ENCODE measurements at regions not wholly inside any gene's neighbourhood (a gene's known extent, or its start where the extent isn't known, plus 50 kb on each side); places are given as distances from the start of the nearest gene placed in this dataset.

DNA sequence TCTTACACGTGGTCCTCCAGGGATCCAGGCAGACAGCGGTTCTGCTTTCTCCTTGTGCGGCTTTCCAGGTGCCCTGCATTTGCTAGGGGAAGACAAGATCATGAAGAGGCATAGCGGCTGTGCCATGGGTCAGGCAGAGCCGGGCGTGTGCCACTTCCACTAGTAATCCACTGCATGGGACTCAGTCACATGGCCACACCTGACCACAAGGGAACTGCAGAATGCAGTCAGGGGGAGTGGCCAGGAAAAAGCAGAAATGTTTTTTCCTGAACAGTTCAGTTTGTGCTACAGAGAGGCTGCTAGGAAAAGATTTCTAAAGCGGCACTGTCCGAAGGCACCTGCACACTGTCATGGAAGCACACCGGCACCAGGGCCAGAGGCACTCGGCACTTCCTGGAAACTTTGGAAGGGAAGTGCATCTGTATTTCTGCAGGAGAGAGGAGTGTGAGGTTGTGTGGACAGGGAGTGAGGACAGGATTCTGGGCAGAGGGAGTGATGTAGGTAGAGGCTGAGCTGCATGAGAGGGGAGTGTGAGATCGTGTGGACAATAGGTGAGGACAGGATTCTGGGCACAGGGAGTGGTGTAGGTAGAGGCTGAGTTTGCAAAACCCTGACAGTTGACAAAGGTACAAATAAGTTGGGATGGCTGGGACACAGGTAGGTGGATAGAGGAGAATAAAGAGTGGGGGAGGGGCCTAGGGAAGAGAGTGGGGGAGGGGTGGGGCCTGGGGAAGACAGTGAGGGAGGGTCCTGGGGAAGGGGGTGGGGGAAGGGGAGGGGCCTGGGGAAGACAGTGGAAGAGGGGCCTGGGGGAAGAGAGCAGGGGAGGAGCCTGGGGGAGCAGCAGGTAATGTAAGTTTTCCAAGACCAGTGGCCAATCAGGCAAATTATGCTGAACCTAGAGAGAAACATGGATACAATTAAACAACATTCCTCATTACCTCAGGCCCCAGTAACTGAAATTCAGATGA lies 1436.3 kb downstream of the TBC1D22A start:
- DNase-seq (ENCODE audit: low spot score), result no peak

DNA sequence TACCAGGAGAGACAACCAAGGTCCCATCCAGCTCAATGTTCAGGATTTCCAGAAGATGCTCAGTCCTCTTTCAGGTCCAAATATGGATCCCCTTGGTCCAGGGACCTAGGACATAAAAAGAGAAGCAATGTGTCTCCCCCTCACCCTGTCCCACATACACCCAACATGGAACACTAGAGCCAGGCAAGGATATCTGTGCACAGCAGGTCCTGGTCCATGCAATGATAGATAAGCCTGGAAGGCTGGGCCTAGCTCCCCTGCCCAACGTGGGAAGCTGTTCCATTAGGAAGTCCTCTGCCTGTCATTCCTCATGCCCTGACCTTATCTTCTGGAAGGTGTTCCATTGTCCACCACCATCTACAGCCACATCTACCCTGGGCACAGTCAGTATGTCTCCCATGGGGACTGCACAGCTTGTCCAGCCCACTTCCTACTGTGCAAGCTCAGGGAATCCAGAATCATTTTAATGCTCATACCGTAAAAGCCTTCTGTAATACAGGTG lies 1434.8 kb downstream of the TBC1D22A start:
- DNase-seq (ENCODE audit: low spot score), result no peak

DNA sequence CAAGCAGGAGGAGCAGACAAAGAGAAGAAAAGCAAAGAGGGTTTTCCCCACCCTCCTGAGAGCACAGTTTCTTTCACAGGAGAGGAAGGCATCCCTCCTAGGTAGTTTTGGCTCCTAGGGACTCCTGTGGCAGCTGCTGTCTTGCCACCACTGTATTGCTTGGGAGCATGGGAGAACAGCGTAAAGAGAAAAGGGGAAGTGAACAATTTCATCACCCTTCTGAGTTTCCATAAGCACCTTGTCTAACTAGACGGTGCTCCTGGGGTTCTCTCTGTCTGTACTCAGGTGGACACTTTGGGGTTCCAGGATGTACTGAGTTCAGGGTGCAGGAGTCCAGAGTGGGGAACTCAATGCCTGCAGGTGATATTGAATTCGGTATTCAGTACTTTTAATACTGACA lies 1430.5 kb downstream of the TBC1D22A start:
- no peak for DNase-seq (ENCODE audit: low spot score)

DNA sequence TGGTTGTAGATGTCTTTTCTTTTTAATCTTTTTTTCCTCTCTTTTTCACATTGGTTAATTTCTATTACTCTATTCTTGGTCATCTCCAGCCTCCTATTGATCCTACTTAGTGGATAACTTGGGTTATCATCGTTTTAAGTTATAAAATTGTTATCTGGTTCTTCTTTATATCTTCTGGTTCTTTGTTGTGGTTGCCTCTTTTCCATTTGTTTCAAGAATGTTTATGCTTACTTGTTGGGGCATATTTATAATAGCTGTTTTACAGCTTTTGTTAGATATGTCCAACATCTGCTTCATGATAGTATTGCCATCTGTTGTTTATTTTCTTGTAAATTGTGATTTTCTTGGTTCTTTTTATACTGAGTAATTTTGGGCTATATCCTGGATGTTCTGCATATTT lies 1429.6 kb downstream of the TBC1D22A start:
- no peak for DNase-seq (ENCODE audit: low spot score)

DNA sequence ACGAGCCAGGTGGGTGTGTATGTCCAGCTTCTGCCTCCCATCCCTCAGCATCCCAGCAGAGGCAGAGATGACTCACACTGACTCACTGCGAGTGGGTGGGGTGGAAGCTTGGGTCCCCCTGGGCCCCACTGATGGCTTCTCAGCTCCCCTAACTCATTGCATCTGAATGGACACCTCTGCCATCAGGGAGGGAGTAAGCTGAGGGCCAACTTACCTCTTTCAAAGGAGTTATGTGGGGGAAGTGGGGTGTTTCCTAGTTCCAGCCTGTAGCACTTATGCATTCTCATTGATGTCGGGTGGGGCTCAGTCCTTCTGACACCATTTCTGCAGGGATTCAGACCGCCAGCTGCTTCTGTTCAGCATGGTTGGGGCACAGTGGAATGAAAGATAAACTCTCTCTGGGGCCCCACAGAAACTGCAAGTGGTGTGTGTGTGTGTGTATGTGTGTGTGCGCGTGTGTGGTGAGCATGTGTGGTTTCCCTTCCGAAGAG lies 1425.8 kb downstream of the TBC1D22A start:
- no peak for DNase-seq (ENCODE audit: low spot score)

DNA sequence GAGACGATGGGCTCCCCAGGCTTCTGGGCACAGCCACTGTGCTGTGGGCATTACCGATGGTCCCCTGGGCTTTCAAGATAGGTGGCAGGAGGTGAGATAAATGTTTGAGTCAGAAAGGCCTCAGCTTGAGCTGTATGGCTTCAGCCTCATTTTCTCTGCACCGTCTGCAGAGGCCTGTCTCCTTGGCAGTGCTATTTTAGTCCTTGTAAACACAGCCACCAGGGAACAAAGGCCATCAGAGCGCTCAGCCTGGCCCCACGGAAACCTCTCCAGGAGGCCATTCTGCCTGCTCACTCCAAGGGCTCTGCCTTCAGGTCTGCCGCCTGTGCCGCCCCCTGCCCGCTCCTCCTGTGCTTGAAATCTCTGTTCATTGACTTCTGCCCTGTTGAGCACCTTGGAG lies 1424.9 kb downstream of the TBC1D22A start:
- no peak for DNase-seq (ENCODE audit: low spot score)

DNA sequence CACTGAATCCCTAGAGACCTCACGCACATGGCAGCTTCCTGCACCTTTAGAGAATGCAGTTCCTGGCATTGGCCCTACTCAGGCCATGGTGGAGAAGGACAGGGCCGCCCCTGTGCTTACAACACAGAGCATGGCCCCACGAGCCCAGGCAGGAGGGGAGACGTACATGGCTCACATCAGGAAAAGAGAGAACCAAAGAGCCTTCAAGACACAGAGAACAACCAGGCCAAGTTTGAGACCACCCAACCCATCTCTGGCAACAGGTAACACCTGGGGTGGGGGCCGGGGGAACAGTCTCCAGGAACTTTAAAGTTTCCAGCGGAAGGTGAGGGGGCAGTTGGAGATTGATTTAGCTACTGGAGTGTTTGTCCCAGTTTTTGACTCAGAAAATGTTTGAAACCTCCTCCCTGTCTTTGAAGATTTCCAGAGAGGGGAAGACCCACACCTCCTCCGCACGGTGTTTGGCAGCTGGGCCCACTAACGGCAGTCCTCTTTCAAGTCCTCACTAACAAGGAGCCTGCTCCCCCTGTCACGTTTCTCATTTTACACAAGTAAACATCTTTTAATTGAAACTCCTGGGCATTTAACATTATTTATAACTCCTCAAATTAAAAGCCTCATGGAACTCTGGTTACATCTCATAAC lies 1423.8 kb downstream of the TBC1D22A start:
- DNase-seq (ENCODE audit: low spot score), result no peak

DNA sequence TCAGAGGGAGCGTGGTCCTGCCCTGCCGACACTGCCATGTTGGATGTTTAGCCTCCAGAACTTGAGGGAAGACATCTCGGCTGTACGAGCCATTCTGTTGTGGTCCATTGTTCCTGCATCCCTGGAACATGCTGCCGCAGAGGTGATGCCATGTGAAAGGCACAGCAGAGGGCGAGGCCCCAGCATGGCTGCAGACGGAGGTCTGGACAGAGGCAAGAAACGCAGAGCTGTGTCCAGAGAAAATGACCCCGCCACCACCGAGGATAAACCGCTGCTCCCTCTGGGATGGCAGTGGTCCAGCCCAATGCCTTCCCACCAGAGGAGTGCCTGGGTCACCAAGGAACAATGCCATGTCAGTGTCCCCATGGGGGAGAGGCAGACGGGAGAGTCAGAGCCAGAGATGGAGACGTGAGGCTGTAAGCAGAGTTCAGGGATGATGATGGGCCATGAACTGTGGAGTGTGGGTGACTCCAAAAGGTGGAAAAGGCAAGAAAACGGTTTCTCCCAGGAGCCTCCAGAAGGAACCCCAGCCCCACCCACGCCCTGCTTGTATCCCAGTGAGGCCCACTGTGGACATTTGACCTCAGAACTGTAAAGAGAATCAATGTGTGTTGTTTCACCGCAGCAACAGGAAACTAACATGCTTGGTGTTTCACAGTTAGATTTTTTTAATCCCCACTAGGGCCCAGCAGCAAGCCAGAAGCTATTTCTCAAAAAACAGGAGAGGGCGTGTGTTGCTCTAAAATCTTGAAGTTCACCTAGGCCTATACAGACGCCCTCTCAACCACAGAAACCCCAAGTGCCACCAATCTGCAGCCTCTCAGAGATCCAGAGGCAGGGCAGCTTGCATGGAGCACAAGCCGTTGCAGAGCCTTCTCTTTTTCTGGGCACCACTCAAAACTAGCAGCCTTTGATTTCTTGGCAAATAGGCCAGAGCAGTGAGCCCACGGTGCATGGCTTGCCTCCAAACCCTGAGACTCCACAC lies 1422.9 kb downstream of the TBC1D22A start:
- no peak for DNase-seq (ENCODE audit: low spot score)

DNA sequence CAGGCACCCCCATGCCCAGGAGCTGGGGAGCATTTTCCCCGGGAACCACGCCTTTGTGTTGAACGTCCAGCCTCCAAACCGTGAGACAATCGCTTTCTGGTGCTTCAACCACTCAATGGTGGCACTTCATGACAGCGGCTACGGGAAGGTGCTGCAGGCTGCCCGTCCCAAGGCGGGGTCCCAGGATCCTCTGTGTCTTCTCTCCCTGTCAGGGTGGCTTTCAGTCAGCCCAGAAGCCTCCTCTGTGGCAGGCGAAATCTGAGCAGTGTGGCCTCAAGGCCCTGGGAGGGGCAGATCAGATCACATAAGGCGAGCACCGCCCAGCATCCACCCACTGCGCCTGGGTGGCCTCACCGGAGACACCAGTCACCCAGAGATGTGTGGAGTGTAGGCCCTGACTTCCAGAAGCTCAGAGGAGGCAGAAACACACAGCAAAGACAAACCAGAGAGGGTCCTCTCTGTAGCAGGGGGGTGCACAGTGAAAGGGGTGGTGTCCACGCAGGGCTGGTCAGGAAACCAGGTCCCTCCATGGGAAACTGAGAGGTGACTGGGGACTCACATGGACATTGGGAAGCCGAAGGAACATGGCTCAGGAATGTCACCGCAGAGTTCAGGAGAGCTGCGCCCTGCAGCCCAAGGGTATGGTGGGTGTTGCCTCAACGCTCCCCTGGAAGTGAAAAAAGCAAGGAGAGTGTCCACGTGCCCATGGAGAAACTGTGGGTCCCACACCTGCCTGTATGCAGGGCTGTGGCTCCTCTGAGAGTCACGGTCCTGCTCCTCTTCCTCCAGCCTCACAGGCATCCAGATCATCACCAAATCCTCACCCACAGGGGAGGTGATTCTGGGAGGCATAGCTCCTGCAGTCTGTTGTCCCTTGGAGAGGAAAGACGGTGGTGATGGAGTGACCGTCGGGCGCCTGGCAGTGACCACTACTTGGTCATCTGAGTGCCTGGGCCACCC lies 1420.7 kb downstream of the TBC1D22A start:
- no peak for DNase-seq (ENCODE audit: low spot score)

DNA sequence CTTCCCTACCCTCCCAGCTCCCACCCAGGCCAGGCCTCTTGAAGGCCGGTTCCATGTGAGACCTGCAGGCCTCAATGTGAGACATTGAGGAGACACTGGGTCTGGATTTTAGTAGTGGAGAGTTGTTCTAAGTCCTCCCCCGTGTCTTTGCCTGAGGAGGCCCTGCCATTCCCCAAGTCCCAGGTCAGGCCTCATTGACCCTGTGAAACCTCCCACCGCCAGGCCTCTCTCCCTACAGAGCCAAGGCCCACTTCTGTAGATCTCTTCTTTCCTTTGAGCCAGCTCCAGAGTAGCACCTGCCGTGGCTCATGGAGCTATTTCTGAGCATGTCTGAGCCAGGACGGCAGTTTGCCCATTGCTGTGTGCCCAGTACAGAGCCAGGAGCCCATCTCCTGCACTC lies 1419.6 kb downstream of the TBC1D22A start:
- no peak for DNase-seq (ENCODE audit: low spot score)

DNA sequence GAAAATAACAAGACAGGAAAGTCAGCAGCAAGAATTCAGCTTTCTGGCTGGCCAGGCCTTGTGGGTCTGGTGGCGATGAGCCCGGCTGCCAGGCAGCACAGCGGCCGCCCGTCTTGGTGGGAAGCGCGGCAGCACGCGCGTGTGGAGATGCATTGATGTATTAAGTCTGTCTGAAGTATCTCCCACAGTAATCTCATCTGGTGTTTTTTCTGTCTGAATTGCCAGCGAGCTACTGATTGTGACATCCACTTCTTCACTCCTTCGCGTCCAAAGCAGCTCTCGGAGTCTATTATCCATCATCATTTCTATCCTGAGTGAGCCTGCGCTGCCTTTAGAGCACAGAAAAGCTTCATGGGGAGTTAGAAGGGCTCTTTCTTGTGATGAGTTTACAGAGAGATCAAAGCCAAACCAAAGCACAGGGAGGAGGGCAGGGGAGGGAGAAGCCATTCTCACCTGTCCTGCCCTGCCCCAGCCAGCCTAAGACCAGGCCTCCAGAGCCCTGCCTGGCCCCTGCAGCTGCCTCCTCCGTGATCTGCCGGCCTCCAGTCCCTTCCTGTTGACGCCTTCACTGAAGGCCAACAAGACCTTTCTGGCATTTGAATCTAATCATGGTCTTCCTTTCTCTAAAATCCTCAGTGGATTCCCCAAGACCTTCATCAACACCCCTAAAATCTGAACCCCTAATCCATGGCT lies 1419.0 kb downstream of the TBC1D22A start:
- DNase-seq (ENCODE audit: low spot score), result no peak

DNA sequence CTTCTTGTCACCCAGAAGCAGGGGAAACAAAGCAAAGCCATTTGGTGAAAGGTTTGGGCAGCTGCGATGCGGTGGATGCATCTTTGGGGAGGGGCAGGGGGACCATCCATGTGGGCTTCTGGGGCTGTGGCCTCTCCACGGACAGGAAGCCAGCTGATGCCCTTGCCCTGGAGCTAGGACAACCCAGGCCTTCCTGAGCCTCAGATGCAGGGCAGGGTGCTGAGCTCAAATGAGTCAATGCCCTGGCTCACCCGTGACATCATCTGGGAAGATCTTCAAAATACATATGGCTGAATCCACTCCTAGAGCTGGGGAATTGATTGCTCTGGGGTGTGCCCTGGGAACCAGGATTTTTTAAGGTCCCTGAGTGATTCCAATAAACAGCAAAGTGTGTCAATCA lies 1418.2 kb downstream of the TBC1D22A start:
- DNase-seq (ENCODE audit: low spot score), result no peak

DNA sequence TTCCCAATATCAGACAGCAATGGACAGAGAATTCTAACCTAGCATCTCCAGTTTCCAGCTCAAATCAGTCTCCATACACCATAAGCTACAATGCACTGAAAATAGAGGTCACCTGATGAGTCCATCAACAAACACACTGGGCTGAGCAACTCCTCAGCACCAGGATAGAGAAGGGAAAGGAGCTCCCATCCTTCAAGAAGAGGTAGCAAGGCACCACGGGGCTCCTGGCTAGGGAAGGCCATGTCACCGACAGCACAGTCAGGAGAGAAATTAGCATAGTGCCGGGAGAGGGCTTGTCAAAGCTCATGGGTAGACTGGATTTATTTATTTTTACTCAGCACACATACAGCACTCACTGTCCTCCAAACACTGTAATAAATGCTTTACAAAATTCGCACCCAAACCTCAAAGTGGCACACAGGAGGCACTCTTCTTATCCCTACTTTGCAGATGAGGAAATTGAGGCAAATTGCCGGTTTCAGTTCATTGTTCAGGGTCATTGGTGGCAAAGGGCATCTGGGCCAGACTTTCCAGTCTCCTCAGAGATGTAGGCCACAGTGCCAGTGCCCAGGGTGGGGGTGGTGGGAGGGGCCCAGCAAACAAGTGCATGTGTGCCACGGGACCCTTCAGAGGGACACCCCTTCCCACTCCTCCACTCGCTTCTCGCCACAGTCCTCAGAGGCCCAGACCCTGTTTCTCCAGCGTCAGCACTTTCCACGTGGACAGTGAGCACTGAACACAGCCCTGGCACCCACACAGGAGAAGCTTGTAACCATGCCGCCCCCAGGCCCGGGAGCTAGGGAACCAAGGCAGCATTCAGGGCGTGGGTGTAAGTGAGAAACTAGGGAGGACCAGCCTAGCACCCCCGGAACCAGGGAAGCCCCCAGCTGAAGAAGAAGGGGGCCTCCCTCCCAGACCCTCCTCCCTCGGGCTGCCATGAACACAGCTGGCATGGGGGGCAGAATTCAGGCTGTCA lies 1417.4 kb downstream of the TBC1D22A start:
- DNase-seq (ENCODE audit: low spot score), result no peak

DNA sequence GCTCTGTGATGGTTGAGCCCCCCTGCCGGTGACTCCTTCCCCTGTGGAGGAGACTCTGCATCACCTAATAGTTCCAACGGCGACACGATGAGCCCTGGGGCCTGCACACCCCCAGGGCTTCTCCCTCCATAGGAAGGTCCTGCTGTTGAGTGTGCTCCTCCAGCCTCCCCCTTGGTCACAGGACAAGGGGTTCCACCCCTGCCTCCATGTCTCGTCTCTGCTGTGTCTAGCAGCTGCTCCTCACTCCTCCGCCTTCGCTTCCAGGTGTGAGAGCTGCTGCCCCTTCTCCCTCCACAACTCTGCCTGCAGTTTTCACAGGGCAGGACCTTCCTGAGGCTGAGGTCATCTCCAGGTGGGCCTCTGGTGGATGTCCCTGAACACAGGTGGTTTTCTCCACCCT lies 1416.1 kb downstream of the TBC1D22A start:
- no peak for DNase-seq (ENCODE audit: low spot score)

DNA sequence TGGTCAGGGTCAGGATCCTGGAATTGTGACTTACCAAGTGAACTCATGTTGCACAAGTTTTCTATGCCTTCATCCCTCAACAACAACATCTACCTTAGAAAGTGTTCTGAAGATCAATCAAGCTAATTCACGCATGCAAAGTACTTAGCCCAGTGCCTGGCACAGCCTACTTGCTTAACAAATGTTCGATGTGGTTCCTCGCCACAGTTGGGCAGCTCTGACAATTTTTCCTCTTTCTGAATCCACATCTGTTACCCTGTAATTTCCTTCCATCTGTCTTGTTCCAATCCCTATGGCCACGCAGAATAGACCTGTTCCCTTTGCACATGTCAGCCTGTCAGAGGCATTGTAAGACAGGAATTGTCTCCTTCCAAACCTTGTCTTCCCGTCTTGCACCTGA lies 1415.2 kb downstream of the TBC1D22A start:
- DNase-seq (ENCODE audit: low spot score), result no peak

DNA sequence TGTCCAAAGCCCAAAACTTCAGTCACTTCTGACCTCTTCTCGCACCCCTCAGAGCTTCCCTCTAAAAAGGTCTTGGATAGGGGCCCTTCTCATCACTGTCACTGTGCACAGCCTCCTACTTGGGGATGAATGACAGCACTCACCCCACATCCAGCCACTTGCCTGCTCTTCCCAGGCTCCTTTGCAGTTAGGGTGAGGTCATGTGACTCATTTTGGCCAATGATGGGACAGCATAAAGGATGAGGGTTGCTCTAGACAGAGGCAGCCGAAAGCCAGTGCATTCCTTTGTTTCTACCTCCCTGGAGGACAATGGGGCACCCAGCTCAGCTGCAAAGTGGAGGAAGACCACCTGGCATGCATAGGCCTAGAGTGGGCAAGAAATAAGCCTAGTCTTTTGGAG lies 1413.3 kb downstream of the TBC1D22A start:
- DNase-seq (ENCODE audit: low spot score), result no peak

DNA sequence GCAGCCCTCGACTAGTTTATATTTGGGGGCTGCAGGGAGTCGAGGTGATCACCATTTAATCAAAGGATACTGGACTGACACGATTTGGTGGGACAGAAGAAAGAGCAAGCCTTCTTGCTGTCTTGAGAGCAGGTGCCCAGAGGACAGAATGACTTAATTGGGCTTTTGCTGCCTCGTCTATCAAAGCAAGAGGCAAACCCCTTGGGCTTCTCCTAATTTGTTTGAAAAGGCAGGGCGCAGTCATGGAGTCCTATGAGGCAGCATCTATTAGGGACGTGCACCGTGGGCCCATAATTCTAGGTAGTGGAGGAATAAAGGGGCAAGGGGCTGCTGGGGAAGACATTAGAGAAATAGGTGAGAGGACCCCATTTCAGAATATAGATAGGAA lies 1411.3 kb downstream of the TBC1D22A start:
- no peak for DNase-seq (ENCODE audit: low spot score)

DNA sequence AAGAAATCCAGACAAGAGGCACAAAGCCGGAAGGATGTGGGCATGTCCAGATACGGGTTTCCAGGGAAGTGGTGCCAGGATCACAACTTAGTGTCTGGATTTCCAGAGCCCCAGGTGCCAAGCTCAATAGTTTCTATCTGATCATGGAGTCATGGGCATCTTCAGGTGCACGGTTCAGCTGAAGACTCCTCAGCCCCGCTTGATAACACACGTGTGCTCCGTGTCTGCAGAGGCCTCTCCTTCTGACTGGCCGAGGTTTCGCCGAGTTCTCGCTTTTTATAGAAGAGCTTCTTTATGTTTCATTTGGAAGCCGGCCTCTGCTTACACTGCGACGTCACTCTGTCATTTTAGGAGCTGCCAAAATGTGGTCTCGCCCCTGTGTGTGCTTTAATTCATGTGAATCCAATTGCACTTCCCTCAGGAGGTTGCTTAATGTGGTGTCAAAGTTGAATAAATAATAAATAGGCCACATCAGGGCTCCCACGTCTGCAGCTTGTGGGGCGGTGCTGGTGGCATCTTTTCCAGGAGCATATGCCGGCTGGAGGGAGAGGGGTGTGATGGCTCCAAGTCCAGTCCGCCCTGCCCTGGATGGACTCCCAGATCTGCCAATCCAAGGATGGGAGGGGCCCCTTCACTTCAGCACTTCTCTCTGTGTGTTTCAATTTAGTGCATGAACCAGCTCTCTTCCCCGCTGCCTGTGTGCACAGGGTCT lies 1410.8 kb downstream of the TBC1D22A start:
- no peak for DNase-seq (ENCODE audit: low spot score)
